Thyroid gland (tissue), 4 donors: ENCODE measurements at regions not wholly inside any gene's neighbourhood (a gene's known extent, or its start where the extent isn't known, plus 50 kb on each side); places are given as distances from the start of the nearest gene placed in this dataset.

Experiments
- CTCF ChIP-seq, 6 experiments: fragments of 200-600 bp in 3 of 6; fragments of 450-650 bp in 3 of 6; sonication (generic) in 3 of 6; IDR thresholded peaks; one replicate each; pipeline ENCODE4 v1.5.1; 2016 to 2019; ENCODE audit warnings: antibody characterized with exemption in 6 of 6, mild to moderate bottlenecking in 2 of 6, inconsistent platforms in 1 of 6, moderate library complexity in 1 of 6
- POLR2A ChIP-seq, 2 donors: fragments of 450-650 bp; IDR thresholded peaks; one replicate each; pipeline ENCODE4 v1.6.1; 2017; ENCODE audit warnings: antibody characterized with exemption in 2 of 2, mild to moderate bottlenecking in 2 of 2, moderate library complexity in 1 of 2

GRCh38 chr14:58912799-58913432 is 275.2 kb downstream of the DACT1 start:
- TF ChIP-seq POLR2A (IDR thresholded peaks at IDR 0.05) (no peak), CTCF (IDR thresholded peaks at IDR 0.05) (no peak)
